Mammary epithelial cell (primary cell): ENCODE measurements at regions not wholly inside any gene's neighbourhood (a gene's known extent, or its start where the extent isn't known, plus 50 kb on each side); places are given as distances from the start of the nearest gene placed in this dataset.

ENCODE experiments used
- EZH2 ChIP-seq: IDR thresholded peaks from 2 replicates; pipeline ENCODE4 v1.6.1; 2012; ENCODE audit warnings: low read length, inconsistent platforms, borderline replicate concordance
- TF ChIP-seq, protein P1 (sequence below), 2 donors: IDR thresholded peaks in 1 of 2; conservative IDR thresholded peaks in 1 of 2; 2 replicates each; pipeline ENCODE4 v1.5.1; 2011 to 2012; ENCODE audit warnings: inconsistent platforms in 2 of 2, low read length in 2 of 2, mild to moderate bottlenecking in 2 of 2, control low read depth in 1 of 2, low read depth in 1 of 2; ENCODE audit not compliant: insufficient read depth in 1 of 2; ENCODE audit errors: extremely low read depth in 1 of 2

DNA sequence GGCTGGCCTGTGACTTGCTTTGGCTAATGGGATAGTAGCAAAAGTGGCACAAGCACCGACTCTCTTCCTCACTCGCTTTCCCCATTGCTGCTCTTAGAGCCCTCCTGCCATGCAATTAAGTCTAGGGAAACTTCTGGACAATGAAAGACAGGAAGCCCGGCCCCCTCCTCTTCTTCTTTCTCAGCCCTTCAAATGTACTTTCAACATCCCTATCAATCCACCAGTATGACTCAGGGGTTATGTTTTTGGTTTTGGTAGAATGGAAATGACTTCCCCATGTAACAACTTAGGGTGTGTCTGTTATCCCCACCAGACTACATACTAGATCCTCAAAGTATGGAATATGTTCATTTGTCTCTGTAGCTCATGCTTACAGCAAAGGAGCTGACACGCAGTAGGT lies 139.0 kb upstream of the GDF10 start:
- TF ChIP-seq, protein P1, sequence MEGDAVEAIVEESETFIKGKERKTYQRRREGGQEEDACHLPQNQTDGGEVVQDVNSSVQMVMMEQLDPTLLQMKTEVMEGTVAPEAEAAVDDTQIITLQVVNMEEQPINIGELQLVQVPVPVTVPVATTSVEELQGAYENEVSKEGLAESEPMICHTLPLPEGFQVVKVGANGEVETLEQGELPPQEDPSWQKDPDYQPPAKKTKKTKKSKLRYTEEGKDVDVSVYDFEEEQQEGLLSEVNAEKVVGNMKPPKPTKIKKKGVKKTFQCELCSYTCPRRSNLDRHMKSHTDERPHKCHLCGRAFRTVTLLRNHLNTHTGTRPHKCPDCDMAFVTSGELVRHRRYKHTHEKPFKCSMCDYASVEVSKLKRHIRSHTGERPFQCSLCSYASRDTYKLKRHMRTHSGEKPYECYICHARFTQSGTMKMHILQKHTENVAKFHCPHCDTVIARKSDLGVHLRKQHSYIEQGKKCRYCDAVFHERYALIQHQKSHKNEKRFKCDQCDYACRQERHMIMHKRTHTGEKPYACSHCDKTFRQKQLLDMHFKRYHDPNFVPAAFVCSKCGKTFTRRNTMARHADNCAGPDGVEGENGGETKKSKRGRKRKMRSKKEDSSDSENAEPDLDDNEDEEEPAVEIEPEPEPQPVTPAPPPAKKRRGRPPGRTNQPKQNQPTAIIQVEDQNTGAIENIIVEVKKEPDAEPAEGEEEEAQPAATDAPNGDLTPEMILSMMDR (conservative IDR thresholded peaks at IDR 0.05 in 1 of 2, IDR thresholded peaks at IDR 0.05 in 1 of 2; ENCODE audit: extremely low read depth in 1 of 2, insufficient read depth in 1 of 2, low read depth in 1 of 2, low read length in 2 of 2) = no peak
- TF ChIP-seq EZH2 = no peak
